ENCODE measurements at regions not wholly inside any gene's neighbourhood (a gene's known extent, or its start where the extent isn't known, plus 50 kb on each side); places are given as distances from the start of the nearest gene placed in this dataset.
"Not testable (repeated sequence)": the region's sequence is repeated elsewhere in the genome, so short reads cannot be mapped to it uniquely, and the experiment has no call there.

DNA sequence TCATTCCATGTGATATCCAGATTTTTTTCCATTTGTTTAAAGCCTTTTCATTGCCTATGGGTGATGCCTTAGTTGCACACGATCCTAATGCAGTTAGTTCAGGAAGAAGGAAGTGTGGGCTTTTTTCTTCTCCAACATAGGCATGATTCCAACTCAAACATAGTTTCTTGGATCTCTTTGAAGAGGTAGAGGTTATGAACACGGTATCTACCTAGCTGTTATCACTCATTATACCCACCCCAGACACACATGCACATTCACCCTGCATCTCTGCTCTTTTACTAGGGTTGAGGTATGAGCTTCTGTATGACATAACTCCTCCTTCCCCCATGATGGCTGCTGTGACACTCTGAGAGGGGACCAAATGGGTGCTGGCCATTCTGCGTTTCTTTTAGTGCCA, 122.1 kb upstream of the ZNF648 start:
- DNase-seq (ENCODE audit: extremely low read depth in 1 of 11, low read depth in 9 of 11, low spot score in 4 of 11): no peak

DNA sequence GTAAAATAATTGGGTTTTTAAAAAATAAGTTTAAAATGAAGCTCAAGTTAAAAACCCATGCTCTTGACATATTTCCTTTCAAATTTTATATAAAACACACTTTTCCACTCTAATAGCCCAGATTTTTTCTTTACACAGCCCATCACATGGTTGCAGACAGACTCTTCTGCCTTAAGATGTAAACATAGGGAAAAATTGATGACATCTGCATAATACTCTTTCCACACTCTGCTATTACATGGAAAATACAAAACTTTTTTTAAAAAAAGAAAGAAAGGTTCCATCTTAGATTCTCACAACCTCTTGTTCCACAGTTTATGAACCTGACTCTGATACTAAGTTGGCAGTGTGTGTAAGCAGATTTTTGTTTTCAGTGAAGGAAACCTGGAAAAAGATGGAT, 120.8 kb upstream of the ZNF648 start:
- DNase-seq (ENCODE audit: extremely low read depth in 1 of 11, low read depth in 9 of 11, low spot score in 4 of 11): no peak

DNA sequence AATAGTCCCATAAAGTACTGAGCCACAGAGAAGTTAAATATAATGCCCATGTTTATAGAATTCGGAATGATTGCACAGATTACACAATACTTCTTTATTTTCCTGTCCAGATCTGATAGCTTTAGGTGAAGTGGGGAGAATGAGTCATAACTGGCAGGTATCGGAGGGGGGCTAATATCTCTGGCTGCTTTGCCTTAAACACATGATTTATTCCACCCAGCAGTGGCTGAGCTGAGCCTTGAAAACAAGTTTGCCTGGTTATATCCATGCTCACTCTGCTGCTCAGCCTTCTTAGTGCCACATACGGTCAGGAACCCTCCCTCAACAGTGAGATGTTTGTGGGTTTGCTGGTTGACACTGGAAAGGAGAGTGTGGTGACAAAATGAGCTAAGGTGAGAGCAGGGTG, 119.7 kb upstream of the ZNF648 start:
- DNase-seq (ENCODE audit: extremely low read depth in 1 of 11, low read depth in 9 of 11, low spot score in 4 of 11): no peak

DNA sequence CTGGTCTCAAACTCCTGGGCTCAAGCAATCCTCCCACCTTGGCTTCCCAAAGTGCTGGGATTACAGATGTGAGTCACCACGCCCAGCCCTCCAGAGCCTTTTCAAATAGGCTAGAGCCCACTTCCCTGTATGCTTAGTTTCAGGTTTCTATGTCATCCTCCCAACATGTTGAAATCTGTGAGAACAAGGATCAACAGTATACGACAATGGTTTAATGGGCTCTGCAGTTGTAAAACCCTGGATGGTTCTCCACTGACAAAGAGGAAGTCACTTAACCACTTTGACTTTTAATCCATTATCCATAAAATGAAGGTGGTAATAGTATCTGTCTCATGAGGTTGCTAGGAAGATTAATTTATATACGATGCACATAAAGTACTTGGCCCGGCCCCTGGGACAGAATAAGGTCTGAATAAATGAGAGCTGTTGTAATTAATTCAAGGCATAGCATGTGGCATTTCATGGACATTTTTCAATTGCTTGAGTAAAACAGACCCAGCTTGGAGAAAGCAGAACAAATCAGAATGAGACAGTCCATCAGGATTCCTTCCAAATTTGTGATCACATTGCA, 113.9 kb upstream of the ZNF648 start:
- no peak for DNase-seq (ENCODE audit: extremely low read depth in 1 of 11, low read depth in 9 of 11, low spot score in 4 of 11)

DNA sequence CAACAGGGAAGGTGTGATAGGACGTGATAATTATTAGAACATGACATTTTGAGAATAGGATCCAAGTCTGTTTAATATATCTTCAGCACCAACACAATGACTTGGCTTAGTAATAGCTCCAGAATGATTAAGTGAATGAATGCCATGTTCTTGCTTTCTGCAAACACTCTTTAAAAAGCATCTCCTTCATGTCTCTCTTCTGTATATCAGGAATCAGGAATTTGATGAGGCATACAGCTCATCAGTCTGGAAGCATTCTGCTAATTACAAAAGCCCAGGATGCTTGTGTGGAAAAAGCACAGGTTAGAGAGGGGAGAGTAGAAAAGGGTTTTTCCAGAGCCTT, 113.0 kb upstream of the ZNF648 start:
- no peak for DNase-seq (ENCODE audit: extremely low read depth in 1 of 11, low read depth in 9 of 11, low spot score in 4 of 11)

DNA sequence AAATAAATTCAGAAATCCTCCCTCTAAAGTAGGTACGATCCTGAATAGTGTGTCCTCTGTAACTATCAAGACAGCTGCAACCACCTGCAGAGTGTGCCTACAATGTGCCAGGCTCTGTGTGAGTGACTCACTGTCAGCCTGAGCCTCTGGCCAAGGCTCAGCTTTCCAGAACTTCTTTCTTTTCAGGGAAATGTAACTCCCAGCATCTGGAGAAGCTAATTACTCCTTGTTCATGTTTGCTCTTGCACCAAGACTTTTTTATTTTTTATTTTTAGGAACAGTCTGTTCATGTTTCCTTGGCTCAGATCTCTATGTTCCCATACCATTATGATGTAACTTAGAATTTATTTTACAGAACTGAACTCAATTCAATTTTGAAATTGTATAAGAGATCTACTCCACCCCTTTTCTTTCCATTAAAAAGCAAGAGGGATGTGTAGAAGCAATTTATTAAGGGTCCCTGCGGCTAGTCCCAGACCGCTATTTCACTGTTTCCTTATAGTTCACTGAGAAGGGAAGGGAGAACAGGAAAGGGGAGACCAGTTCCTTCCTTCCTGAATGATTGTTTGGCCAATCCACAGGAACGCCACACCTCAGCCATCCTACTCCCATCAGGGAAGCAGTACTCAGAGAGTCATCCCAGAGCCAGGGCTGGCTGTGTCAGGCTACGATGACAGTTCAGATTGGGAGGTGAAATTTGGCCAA, 112.4 kb upstream of the ZNF648 start:
- no peak for DNase-seq (ENCODE audit: extremely low read depth in 1 of 11, low read depth in 9 of 11, low spot score in 4 of 11)

DNA sequence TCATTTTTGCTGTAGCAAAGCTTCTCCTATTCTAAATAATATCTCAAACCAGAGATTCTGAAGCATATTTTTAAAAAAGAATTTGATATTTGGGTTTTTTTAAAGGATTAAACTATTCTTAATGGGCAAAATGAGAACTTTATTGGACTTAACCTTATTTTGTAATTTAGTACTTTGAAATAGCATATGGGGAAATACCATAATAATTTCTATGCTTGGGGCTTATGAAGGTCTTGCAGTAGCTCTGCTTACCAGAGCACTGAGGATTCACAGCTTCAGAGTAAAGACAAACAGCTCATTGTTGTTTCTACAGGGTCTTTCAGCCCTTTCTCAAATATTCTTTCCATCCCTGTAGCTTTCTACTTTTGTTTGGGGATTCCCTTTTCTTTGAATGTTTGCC, 111.2 kb upstream of the ZNF648 start:
- DNase-seq (ENCODE audit: extremely low read depth in 1 of 11, low read depth in 9 of 11, low spot score in 4 of 11): no peak

DNA sequence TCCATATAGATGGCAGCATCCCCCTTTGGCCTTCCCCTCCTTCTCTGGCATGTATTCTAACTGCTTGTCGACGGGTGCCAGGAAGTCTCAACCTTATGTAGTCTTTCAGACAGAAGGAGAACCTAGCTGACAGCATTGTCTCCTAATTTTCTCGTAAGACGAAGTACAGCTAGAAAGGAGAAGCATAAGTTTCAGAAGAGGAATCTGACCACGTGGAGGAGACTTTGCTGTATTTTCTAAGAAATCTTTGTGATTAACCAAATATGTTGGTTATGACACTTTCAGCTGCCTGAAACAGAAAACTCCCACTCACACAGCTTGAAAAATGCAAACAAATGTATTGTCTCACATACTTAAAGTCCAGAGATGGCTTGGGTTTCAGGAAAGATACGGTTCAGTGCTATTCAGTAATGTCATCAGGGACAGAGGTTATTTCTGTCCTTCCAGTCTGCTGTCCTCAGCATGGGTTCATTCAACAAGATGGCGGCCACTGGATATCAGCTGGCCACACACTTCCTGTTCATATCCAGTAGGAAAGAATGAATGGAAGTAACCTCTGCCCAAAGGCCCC, 109.5 kb upstream of the ZNF648 start:
- no peak for DNase-seq (ENCODE audit: extremely low read depth in 1 of 11, low read depth in 9 of 11, low spot score in 4 of 11)

DNA sequence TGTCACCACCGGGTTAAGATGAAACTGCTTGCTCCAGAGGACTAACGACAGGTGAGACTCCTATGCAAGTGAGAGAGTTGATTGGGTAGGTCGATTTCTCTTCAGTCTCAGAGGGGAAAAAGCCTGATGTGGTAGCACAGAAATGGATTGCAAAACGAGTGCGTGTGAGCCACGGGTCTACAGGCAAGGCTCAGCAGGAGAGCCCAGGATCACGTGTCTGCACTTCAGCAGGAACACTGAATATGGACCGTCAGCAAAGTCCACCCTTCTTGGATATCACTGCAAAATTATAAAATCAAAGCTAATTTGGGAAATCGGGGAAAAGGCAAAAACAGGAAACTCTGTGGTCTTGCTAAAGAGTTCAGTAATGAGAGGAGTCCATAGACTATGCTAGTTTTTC, 107.7 kb upstream of the ZNF648 start:
- DNase-seq (ENCODE audit: extremely low read depth in 1 of 11, low read depth in 9 of 11, low spot score in 4 of 11): no peak

DNA sequence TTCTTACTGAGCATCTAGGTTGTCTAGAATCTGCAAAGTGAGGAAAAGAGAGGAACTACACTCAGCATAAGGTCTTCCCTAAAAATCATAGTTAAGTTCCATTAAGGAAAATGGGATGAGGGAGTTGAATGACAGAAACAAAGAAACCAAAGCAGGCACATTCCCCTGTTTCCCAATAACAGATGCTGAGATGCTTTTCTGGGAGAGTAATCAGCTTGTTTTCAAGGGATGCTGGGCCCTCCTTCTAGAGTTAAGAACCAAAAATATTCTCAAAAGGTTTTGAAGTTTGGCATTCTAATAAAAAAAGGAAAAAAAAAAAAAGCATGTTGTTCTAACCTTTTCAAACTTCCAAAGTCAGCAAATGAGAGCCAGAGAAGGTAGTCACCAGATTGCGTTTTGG, 105.2 kb upstream of the ZNF648 start:
- DNase-seq (ENCODE audit: extremely low read depth in 1 of 11, low read depth in 9 of 11, low spot score in 4 of 11): no peak

DNA sequence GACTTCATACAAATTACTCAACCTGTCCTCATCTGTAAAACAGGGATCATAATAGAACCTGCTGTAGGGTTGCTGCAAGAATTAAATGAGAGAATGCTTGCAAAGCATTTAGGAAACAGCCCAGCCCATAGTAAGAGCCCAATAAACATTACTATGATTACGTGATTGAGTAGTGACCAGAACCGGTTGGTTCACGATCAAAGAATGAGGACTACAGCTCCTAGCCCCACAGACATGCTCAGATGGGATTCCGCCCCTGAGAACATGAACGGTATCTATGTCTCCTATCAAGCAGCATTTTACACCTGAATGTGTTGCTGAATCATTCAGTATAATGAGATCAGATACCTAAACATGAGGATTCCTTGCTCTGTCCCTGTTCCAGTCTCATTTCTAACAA, 104.8 kb upstream of the ZNF648 start:
- no peak for DNase-seq (ENCODE audit: extremely low read depth in 1 of 11, low read depth in 9 of 11, low spot score in 4 of 11)

DNA sequence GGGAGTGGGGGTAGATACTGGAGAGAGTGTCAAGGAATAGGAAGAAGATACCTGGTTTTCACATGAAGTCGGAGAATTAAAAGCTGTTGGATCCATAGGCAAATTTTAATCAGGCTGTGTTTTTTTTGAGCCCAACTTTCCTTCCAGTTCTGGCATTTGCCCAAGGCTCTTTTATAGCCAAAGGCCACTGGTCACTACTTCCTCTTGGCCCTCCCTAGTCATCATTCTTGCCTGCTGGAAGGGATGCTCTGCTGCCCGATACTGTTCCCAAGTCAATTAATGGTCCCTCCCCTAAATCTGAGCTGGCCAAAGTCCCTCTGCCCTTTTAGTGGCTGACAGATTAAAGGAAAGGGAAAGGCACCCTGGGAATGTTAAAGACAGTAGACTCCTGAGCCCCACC, 102.8 kb upstream of the ZNF648 start:
- no peak for DNase-seq (ENCODE audit: extremely low read depth in 1 of 11, low read depth in 9 of 11, low spot score in 4 of 11)

DNA sequence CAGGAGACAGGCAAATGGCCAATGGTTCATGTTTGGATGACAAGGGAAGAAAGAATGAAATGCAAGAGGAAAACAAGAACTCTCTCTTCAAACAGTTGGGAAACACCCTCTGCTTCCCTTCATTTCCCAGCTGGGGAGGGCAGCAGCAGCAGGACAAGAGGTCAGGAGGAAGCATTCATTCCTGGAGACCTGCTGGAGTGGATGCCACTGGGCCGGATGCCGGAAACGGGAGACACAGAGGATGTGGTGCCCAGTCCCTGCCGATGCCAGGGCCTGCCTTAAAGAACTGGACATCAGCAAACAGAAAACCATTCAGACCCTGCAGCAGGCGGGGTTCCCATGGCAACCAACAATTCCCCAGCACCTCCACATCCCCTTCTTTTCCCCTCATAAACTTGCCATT, 102.3 kb upstream of the ZNF648 start:
- no peak for DNase-seq (ENCODE audit: extremely low read depth in 1 of 11, low read depth in 9 of 11, low spot score in 4 of 11)

DNA sequence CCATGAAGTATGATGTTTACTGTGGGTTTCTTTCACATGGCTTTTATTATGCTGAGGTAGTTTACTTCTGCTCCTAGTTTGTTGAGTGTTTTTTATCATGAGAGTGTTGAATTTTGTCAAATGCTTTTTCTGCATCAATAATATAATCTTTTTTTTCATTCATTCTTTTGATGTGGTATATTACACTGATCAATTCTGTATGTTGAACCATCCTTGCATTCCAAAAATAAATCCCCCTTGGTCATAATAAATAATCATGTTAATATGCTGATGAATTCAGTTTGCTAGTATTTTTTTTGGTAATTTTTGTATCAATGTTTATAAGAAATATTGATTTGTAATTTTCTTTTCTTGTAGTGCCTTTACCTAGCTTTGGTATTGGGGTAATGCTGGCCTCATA, 97.9 kb upstream of the ZNF648 start:
- DNase-seq (ENCODE audit: extremely low read depth in 1 of 11, low read depth in 9 of 11, low spot score in 4 of 11): no peak

DNA sequence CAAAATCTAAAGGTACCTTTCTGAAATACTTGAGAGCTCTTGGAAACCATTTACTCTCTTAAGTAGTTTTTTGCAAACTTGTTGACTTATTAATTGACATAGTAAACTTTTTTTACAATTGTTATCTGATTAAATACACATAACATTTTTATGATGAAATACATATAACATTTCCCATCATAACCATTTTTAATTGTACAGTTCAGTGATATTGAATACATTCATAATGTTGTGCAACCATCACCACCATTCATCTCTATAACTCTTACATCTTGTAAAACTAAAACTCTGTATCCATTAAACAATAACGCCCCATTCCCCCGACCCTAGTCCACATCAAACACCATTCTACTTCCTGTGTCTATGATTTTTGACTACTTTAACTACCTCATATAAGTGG, 95.7 kb upstream of the ZNF648 start:
- no peak for DNase-seq (ENCODE audit: extremely low read depth in 1 of 11, low read depth in 9 of 11, low spot score in 4 of 11)

DNA sequence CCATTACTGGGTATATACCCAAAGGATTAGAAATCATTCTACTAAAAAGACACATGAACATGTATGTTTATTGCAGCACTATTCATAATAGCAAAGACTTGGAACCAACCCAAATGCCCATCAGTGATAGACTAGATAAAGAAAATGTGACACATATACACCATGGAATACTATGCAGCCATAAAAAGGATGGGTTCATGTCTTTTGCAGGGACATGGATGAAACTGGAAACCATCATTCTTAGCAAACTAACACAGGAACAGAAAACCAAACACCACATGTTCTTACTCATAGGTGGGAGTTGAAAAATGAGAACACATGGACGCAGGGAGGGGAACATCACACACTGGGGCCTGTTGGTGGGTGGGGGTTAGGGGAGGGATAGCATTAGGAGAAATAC, 92.9 kb upstream of the ZNF648 start:
- DNase-seq (ENCODE audit: extremely low read depth in 1 of 11, low read depth in 9 of 11, low spot score in 4 of 11): not testable (repeated sequence)

DNA sequence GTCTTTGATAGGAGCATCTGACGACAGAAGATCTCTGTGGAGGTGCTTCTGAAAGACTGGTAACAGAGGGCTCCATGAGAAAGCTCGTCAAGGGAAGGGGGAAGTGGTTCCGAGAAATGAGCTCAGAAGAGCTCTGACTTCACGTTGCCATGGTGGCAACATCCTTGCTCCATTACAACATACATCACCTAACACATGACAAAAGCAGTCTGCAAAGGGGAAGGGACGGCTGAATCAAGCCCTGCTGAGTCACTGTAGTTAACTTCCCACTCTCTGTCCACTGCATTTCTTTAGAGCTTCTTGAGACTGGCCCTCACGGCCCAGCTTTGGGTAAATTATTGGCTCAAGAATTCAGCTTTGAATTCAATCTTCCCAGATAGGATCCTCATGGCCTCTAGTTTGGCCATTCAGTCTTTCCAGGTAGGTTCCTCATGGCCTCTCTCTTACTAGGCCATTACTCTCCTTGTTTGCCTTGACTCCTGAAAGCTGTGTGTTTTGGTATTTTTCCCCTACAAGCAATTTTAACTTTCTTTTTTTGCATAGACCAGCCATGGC, 88.0 kb upstream of the ZNF648 start:
- no peak for DNase-seq (ENCODE audit: extremely low read depth in 1 of 11, low read depth in 9 of 11, low spot score in 4 of 11)

DNA sequence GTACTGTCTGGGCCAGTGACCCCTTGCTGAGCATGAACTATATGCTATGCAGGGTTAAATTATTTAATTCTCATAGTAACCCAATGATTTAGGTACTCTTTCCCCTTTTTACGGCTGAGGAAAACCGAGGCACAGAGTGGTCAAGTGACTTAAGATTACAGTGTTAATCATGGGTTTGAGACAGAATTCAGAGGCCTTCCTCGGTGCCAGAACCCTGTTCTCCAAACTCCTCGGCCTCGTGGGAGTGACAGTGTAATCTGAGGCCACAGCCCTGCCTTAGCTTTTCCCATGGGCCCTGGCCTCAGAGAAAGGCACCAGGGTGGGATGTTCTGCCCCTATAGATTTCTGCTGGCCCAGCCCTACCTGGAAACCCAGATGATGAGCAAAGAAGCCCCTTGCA, 86.4 kb upstream of the ZNF648 start:
- DNase-seq (ENCODE audit: extremely low read depth in 1 of 11, low read depth in 9 of 11, low spot score in 4 of 11): no peak

DNA sequence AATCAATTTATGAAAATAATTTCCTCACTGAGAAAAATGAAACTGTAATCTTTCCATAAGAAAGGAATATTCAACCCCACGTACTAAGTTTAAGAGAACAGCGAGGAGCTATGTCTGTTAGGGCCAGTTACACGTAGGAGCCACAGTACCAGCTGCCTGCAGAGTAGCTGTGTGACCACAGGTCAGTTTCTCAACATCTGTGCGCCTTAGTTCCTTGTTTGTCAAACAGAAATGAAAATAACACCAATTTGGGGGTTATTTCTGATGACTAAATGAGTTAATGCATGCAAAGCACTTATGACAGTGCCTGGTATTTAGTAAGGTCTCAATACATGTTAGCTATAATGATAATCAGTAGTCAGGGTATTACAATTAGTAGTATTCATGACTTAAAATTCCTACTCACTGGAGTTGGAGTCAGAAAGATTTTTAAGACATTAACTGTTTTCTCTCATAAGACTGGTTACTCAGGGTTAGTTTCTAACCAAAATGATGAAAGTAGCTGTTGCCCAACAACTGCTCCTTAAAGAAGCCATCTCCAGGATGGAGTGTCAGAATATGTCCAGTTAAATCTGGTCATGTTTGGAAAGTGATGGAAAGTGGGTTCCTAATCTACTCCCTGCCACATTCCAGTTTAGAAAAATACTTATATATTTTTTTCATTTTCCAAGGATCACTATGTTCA, 85.8 kb upstream of the ZNF648 start:
- DNase-seq (ENCODE audit: extremely low read depth in 1 of 11, low read depth in 9 of 11, low spot score in 4 of 11): no peak

DNA sequence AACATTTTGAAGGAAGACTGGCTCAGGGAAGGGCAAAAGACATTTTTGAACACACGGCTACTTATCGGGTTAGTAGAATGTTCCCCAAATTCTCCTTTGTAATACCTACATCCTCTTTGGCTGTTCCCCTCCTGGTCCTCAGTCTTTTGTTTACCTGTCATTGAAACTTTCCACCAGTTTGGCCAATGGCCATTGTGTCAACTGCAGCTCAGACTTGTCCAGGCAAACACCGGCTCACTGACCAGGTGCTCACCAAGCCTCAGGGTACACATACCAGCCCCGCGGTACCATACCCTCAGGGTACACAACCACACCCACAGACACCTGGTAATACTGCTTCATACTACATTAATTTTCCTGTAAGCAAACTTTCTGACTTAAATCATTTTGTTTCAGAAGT, 84.8 kb upstream of the ZNF648 start:
- no peak for DNase-seq (ENCODE audit: extremely low read depth in 1 of 11, low read depth in 9 of 11, low spot score in 4 of 11)

Measured in renal cortex interstitium (tissue), 11 donors.